Muscle layer of duodenum (tissue), 2 donors: ENCODE measurements at regions not wholly inside any gene's neighbourhood (a gene's known extent, or its start where the extent isn't known, plus 50 kb on each side); places are given as distances from the start of the nearest gene placed in this dataset.

ENCODE experiments used
- H3K27ac ChIP-seq: one replicate; pipeline ENCODE4 v1.7.0; 2013; ENCODE audit warnings: mild to moderate bottlenecking, low read length
- H3K27me3 ChIP-seq: one replicate; pipeline ENCODE4 v1.7.0; 2013; ENCODE audit warnings: low read depth, mild to moderate bottlenecking, control low read depth, low read length
- H3K36me3 ChIP-seq, 2 donors: one replicate each; pipeline ENCODE4 v1.7.0; 2013; ENCODE audit warnings: low read length in 2 of 2, control low read depth in 1 of 2, mild to moderate bottlenecking in 1 of 2; ENCODE audit not compliant: insufficient read depth in 2 of 2, control insufficient read depth in 1 of 2
- H3K4me1 ChIP-seq, 2 donors: one replicate each; pipeline ENCODE4 v1.7.0; 2013; ENCODE audit warnings: low read length in 2 of 2, mild to moderate bottlenecking in 2 of 2, control low read depth in 1 of 2, moderate library complexity in 1 of 2; ENCODE audit not compliant: insufficient read depth in 2 of 2, control insufficient read depth in 1 of 2
- H3K4me3 ChIP-seq, 2 donors: one replicate each; pipeline ENCODE4 v1.7.0; 2013; ENCODE audit warnings: low read length in 2 of 2, low read depth in 1 of 2, mild to moderate bottlenecking in 1 of 2
- H3K9me3 ChIP-seq, 2 donors: one replicate each; pipeline ENCODE4 v1.7.0; 2013; ENCODE audit warnings: low read length in 2 of 2, control low read depth in 1 of 2, mild to moderate bottlenecking in 1 of 2; ENCODE audit not compliant: control insufficient read depth in 1 of 2
- donor health status: healthy.

DNA sequence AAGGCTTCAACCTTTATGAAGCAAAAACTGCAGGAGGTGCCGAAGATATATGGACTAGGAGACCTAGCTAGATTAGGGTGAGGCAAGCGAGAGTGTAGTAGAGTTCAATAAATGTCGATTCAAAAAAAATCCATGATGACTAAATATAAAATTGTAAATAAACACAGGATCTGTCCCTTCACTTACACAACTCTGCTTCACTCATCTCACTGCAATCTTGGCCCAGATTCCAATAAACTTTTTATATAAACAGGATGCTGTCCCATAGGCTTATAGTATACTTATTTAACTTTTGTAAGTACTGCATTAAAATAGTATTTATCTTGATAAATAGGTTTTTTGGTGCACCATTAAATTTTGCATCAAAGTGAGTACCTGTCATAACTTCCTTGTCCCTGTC lies 648.4 kb upstream of the NRSN1 start:
- Histone ChIP-seq H3K27me3 (no peaks in the 10 kb centered on the region), H3K36me3 (no peaks in the 10 kb centered on the region), H3K9me3 (peaks cover 0 to 6% of the 10 kb centered on the region in 2 donors), H3K4me3 (no peak overlapping the region), H3K4me1 (no peaks in the 10 kb centered on the region), H3K27ac (no peak overlapping the region)

DNA sequence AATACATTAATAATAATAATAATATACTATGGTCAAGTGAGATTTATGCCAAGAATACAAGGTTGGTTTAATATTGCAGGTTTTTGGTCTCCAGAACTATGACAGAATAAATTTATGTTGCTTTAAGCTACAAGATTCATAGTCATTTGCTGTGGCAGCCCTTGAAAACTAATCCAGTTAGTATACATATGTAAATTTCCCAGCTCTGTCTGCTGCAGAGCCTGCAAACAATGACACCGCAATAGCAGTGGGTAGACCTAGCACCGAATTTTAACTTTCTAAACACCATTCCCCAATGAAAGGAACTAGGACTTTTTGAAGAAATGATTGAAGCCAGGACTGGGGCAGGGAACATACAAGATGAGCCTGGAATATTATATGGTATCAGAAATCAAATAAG lies 647.7 kb upstream of the NRSN1 start:
- no peaks in the 10 kb centered on the region for H3K4me1 ChIP-seq
- H3K9me3 ChIP-seq = peaks cover 0 to 6% of the 10 kb centered on the region in 2 donors
- no peaks in the 10 kb centered on the region for H3K36me3 ChIP-seq
- no peak overlapping the region for H3K27ac ChIP-seq
- H3K27me3 ChIP-seq = no peaks in the 10 kb centered on the region
- no peak overlapping the region for H3K4me3 ChIP-seq

DNA sequence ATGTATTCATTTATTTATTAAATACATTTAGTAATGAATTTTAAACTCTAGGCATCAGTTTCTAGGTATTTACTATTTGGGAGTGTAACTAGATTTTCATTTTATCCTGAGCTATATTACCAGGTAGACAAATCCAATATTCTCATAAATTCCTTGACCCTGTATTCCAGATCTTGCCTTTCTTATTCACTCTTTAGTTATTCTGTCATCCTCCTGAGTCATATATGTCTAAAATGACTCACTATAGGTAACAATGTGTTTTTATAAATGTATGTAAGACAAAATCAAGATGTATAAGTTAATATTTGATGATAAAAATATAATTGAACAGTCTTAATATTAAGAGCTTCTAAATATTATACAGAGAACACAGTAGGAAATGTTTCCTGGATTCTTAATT lies 642.1 kb upstream of the NRSN1 start:
- no peaks in the 10 kb centered on the region for H3K4me1 ChIP-seq
- H3K36me3 ChIP-seq = no peaks in the 10 kb centered on the region
- no peaks in the 10 kb centered on the region for H3K9me3 ChIP-seq
- H3K4me3 ChIP-seq = no peak overlapping the region
- H3K27ac ChIP-seq = no peak overlapping the region
- no peaks in the 10 kb centered on the region for H3K27me3 ChIP-seq

DNA sequence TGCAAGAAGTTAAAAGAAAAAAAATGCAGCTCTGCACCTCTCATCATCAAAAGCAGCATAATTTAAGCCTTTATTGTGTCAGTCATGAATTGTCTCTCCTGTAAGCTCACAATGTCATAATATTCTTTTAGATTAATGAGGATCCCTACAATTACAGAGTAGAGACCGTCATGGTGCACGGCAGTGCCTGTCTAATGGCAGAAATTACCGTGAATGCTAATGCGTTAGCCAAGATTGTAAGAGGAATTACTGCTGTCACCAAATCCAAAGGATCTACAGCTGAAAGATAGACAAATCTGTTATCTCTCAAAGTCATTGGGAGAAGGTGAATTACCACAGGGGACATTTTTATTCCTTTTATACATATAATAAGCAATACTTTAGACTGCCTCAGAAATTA lies 631.6 kb upstream of the NRSN1 start:
- no peak overlapping the region for H3K27ac ChIP-seq
- H3K4me1 ChIP-seq = no peaks in the 10 kb centered on the region
- peaks cover 0 to 7% of the 10 kb centered on the region in 2 donors for H3K9me3 ChIP-seq
- no peak overlapping the region for H3K4me3 ChIP-seq
- no peaks in the 10 kb centered on the region for H3K27me3 ChIP-seq
- H3K36me3 ChIP-seq = no peaks in the 10 kb centered on the region

DNA sequence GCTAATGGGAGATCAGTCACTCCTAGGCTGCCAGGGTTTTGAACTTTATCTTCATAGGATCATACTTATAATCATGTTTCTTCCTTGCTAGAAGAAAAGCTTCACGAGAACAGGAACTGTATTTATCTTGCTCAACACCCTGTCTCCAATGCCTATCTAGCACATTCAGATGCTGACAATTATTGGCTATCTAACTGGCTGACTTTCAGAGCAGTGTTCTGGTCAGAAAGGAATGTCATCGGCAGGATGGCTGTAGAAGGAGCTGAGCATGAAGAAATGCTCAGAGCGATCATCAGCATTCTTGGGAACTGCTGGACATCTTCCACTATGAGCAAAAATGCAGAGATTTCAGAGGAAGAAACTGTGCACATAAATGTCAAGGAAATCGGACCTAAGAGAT lies 628.0 kb upstream of the NRSN1 start:
- H3K4me1 ChIP-seq = no peaks in the 10 kb centered on the region
- no peaks in the 10 kb centered on the region for H3K27me3 ChIP-seq
- H3K36me3 ChIP-seq = no peaks in the 10 kb centered on the region
- H3K9me3 ChIP-seq = peaks cover 0 to 1% of the 10 kb centered on the region in 2 donors
- H3K4me3 ChIP-seq = no peak overlapping the region
- H3K27ac ChIP-seq = no peak overlapping the region

DNA sequence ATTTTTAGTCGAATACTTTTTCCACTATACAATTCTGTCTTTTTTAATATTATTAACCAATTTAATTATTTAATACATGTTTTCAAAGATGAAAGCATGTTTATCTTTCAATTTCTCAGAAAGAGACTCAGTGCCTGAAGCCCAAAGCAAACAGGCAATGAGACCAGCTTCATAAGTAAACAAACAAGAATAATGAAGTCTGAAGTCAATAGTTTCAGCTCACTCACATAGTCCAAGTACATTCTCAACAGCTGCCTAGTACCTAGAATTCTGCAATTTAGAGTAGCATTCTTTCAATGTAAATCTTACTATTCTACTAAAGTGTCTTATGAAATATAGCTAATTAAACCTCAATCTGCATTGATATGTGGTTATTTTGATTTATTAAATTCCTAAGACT lies 626.5 kb upstream of the NRSN1 start:
- no peak overlapping the region for H3K27ac ChIP-seq
- no peaks in the 10 kb centered on the region for H3K36me3 ChIP-seq
- H3K9me3 ChIP-seq = peaks cover 0 to 4% of the 10 kb centered on the region in 2 donors
- no peak overlapping the region for H3K4me3 ChIP-seq
- no peaks in the 10 kb centered on the region for H3K27me3 ChIP-seq
- H3K4me1 ChIP-seq = no peaks in the 10 kb centered on the region

DNA sequence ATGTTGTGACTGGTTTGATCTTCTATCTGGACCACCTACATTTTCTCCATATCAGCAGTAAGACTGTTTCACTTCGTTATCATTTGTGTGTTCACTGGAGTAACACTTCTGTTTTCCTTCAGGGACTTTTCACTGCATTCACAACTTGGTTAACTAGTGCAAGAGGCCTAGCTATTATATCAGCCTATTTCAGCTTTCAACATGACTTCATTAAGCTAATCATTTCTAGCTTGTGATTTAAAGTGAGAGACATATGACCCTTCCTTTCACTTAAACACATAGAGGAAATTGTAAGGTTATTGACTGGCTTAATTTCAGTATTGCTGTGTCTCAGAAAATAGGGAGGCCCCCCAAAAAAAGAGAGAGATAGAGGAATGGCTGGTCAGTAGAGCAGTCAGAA lies 622.8 kb upstream of the NRSN1 start:
- Histone ChIP-seq H3K9me3 (peaks cover 0 to 4% of the 10 kb centered on the region in 2 donors), H3K4me1 (no peaks in the 10 kb centered on the region)

DNA sequence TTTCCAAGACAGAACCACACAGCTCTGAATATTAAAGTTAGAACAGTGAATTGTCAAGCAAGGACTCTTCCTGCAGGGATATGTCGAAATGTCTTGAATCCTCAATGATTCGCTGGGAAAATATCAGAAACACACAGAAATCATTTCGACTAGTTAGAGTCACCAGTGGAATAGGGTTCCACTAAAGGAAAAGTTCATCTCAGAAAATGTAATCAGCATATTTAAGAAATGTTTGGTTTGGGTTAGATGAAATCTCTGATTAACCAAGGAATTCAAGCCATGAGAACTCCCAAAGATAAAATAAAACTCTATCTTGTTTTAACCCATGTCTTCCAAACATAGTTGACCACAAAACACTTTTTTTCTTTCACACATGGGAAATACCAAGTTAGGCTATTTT lies 621.0 kb upstream of the NRSN1 start:
- no peaks in the 10 kb centered on the region for H3K27me3 ChIP-seq
- peaks cover 0 to 4% of the 10 kb centered on the region in 2 donors for H3K9me3 ChIP-seq
- H3K4me3 ChIP-seq = no peak overlapping the region
- H3K27ac ChIP-seq = no peak overlapping the region
- H3K36me3 ChIP-seq = no peaks in the 10 kb centered on the region
- H3K4me1 ChIP-seq = no peaks in the 10 kb centered on the region

More for the DNA sequence above, 622.8 kb upstream of the NRSN1 start:
- no peak overlapping the region for H3K4me3 ChIP-seq
- H3K27me3 ChIP-seq = no peaks in the 10 kb centered on the region
- H3K27ac ChIP-seq = no peak overlapping the region
- H3K36me3 ChIP-seq = no peaks in the 10 kb centered on the region

DNA sequence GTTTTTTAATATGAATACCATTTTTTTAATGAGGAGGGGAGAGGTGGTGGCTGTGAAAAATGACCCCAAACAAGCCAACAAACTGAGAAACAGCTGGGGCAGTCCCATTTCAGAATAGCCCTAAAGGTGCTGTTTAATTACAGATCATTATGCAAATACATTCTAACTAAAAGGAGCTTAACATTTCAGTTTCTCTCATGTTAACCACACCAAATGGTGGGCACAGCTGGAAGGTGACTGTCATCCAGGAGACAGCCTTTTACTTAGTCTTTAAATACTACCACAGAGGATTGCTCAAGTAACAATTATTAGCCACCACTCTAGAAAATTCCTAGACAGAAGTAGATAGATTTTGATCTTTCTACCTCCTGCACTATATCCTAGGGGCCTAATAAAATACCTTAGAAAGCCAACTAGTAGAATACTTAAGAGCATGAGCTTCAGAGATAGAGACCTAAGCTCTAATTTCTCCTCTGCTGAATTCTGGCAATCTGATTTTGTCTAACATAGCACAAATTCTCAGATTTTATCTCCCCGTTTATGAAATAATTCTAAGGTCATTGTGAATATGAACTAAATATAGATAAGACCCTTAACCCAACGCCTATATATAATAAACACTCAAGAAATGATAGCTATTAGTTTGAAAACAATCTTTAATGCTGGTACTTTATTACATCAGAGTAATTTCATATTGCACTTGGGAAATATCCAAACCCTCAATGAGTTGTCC lies 615.1 kb upstream of the NRSN1 start:
- Histone ChIP-seq H3K4me1 (no peaks in the 10 kb centered on the region), H3K4me3 (no peak overlapping the region), H3K27me3 (no peaks in the 10 kb centered on the region), H3K36me3 (no peaks in the 10 kb centered on the region), H3K27ac (no peak overlapping the region), H3K9me3 (no peaks in the 10 kb centered on the region)

DNA sequence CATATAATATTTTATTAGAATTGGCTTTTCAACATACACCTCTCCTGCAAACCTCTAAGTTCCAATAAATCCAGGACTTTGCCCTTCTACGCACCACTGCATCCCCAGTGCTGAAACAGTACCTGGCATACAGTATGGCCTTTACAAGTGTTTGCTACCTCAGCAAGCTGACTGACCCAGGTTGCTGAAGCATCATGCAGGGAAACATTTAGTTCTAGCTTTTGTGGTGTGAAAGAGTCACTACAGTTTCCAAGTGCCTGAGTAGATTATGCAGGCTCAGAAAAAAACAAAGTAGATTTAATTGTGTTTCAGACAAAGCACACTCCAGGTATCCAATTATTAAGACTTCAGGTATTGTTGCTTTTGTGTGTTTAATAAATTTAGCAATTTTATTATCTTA lies 614.2 kb upstream of the NRSN1 start:
- Histone ChIP-seq H3K27me3 (no peaks in the 10 kb centered on the region), H3K36me3 (no peaks in the 10 kb centered on the region), H3K9me3 (no peaks in the 10 kb centered on the region), H3K27ac (no peak overlapping the region), H3K4me3 (no peak overlapping the region), H3K4me1 (no peaks in the 10 kb centered on the region)

DNA sequence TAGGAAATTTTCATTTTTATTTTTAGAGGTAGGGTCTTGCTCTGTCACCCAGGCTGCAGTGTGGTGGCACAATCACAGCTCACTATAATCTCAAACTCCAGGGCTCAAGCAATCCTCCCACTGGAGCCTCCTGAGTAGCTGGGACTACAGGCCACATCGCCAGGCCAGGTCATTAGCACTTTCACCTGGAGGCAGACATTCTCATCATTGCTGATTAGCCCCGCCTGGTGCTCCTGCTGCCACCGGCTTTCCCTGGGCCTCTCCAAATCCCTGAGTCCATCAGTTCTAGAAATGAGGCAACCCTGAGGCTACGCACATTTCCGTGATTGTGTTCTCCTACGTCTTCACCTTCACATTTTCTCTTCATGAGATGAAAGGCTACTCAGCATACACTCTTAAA lies 607.7 kb upstream of the NRSN1 start:
- H3K4me3 ChIP-seq = no peak overlapping the region
- H3K27ac ChIP-seq = no peak overlapping the region
- no peaks in the 10 kb centered on the region for H3K9me3 ChIP-seq
- no peaks in the 10 kb centered on the region for H3K27me3 ChIP-seq
- no peaks in the 10 kb centered on the region for H3K4me1 ChIP-seq
- no peaks in the 10 kb centered on the region for H3K36me3 ChIP-seq
